Mucosa of descending colon (tissue), 3 donors: ENCODE measurements at regions not wholly inside any gene's neighbourhood (a gene's known extent, or its start where the extent isn't known, plus 50 kb on each side); places are given as distances from the start of the nearest gene placed in this dataset.
A peak's percentile ranks its signal among the peaks of the same experiment; 100 is the strongest.

ENCODE experiments used
- ATAC-seq: fragments of 200-7000 bp; cut with Tn5 transposase; one replicate; pipeline ENCODE4 v1.9.1; 2020; ENCODE audit warnings: mild to moderate bottlenecking, moderate library complexity
- DNase-seq, 3 donors: peaks; one replicate each; pipeline ENCODE4 v3.0.0-alpha.2; 2020
- H3K36me3 ChIP-seq: fragments of 200-600 bp; one replicate; pipeline ENCODE4 v1.8.0; 2021; ENCODE audit warnings: low read depth, mild to moderate bottlenecking
- H3K4me1 ChIP-seq: fragments of 200-600 bp; one replicate; pipeline ENCODE4 v1.8.0; 2021; ENCODE audit warnings: low read depth, mild to moderate bottlenecking
- H3K4me3 ChIP-seq: fragments of 200-600 bp; one replicate; pipeline ENCODE4 v1.8.0; 2021; ENCODE audit warnings: mild to moderate bottlenecking
- H3K9me3 ChIP-seq: fragments of 200-600 bp; one replicate; pipeline ENCODE4 v1.8.0; 2021; ENCODE audit warnings: mild to moderate bottlenecking
- CTCF ChIP-seq: fragments of 200-600 bp; IDR thresholded peaks from one replicate; pipeline ENCODE4 v1.8.0; 2022; ENCODE audit warnings: antibody characterized with exemption, mild to moderate bottlenecking
- intact Hi-C, 2 donors: fragments of 100-400 bp; cut with DNase I in 1 of 2; cut with micrococcal nuclease in 1 of 2; formaldehyde crosslinking; loops; one replicate each; pipeline versions ENCODE4 v1.11.0 to v1.11.1; 2022; cut with DNase I, micrococcal nuclease
- donor health status: DM: no; HTN: no; CAD: no; lungs with moderate emphysema.
- donor health status: DM: no; HTN: no; CAD: no.
- donor health status: DM: no; HTN: yes; CAD: no.

GRCh38 chr2:133974353-133974752 is 279.5 kb upstream of the MGAT5 start:
- ATAC-seq (no peak), DNase-seq (no peak)
- intact Hi-C loops = no loop called here
- TF ChIP-seq CTCF = no peak
- H3K4me3 ChIP-seq = no peak overlapping the region
- H3K4me1 ChIP-seq = no peaks in the 10 kb centered on the region
- no peaks in the 10 kb centered on the region for H3K36me3 ChIP-seq
- no peaks in the 10 kb centered on the region for H3K9me3 ChIP-seq

- H3K4me3 ChIP-seq = no peak overlapping the region
- no peak for ATAC-seq
- no peak for TF ChIP-seq CTCF
- intact Hi-C loops = no loop called here
- no peaks in the 10 kb centered on the region for H3K4me1 ChIP-seq
- no peak for DNase-seq
- no peaks in the 10 kb centered on the region for H3K36me3 ChIP-seq
- H3K9me3 ChIP-seq = no peaks in the 10 kb centered on the region
These were observed 278.7 kb upstream of the MGAT5 start for GRCh38 chr2:133975135-133975534.

- intact Hi-C loops = no loop called here
- ATAC-seq = no peak
- Histone ChIP-seq H3K36me3 (no peaks in the 10 kb centered on the region), H3K4me1 (no peaks in the 10 kb centered on the region), H3K4me3 (no peak overlapping the region), H3K9me3 (no peaks in the 10 kb centered on the region)
- TF ChIP-seq CTCF = no peak
- no peak for DNase-seq
These were observed 278.0 kb upstream of the MGAT5 start for GRCh38 chr2:133975676-133976428.

GRCh38 chr2:133976659-133977058 is 277.2 kb upstream of the MGAT5 start:
- ATAC-seq = no peak
- TF ChIP-seq CTCF = no peak
- intact Hi-C loops = no loop called here
- no peak for DNase-seq
- Histone ChIP-seq H3K4me3 (no peak overlapping the region), H3K9me3 (no peaks in the 10 kb centered on the region), H3K4me1 (no peaks in the 10 kb centered on the region), H3K36me3 (no peaks in the 10 kb centered on the region)

- no peak overlapping the region for H3K4me3 ChIP-seq
- H3K36me3 ChIP-seq = no peaks in the 10 kb centered on the region
- intact Hi-C loops = no loop called here
- no peaks in the 10 kb centered on the region for H3K4me1 ChIP-seq
- no peak for TF ChIP-seq CTCF
- ATAC-seq (no peak), DNase-seq (no peak)
- H3K9me3 ChIP-seq = no peaks in the 10 kb centered on the region
These were observed 276.5 kb upstream of the MGAT5 start for GRCh38 chr2:133977405-133977804.

GRCh38 chr2:133982256-133982655 is 271.6 kb upstream of the MGAT5 start:
- ATAC-seq = peak; percentile 87
- no peak for TF ChIP-seq CTCF
- Histone ChIP-seq H3K36me3 (no peaks in the 10 kb centered on the region), H3K9me3 (no peaks in the 10 kb centered on the region), H3K4me3 (no peak overlapping the region), H3K4me1 (no peaks in the 10 kb centered on the region)
- intact Hi-C loops = no loop called here
- DNase-seq = peak in 2 of 3 donors; percentile 10 to 29
